ENCODE measurements at regions not wholly inside any gene's neighbourhood (a gene's known extent, or its start where the extent isn't known, plus 50 kb on each side); places are given as distances from the start of the nearest gene placed in this dataset.

- TF ChIP-seq POLR2A (IDR thresholded peaks at IDR 0.05) (no peak), CTCF (IDR thresholded peaks at IDR 0.05) (no peak)
These were observed 98.3 kb downstream of the ITM2A start for GRCh38 chrX:79268788-79269187.

Data from esophagus squamous epithelium (tissue), 4 donors.